Sigmoid colon (tissue), 6 donors: ENCODE measurements at regions not wholly inside any gene's neighbourhood (a gene's known extent, or its start where the extent isn't known, plus 50 kb on each side); places are given as distances from the start of the nearest gene placed in this dataset.

Experiments
- DNase-seq: peaks from one replicate; pipeline ENCODE4 v3.0.0-alpha.2; 2019
- H3K27ac ChIP-seq, 4 donors: fragments of 200-600 bp; sonication (generic); one replicate each; pipeline ENCODE4 v1.5.1; 2016 to 2019; ENCODE audit warnings: mild to moderate bottlenecking in 1 of 4
- H3K27me3 ChIP-seq, 3 donors: fragments of 200-600 bp; sonication (generic); one replicate each; pipeline ENCODE4 v1.5.1; 2019; ENCODE audit warnings: mild to moderate bottlenecking in 1 of 3
- H3K36me3 ChIP-seq, 4 donors: fragments of 200-600 bp; sonication (generic); one replicate each; pipeline ENCODE4 v1.5.1; 2016 to 2019
- H3K4me1 ChIP-seq, 4 donors: fragments of 200-600 bp; sonication (generic); one replicate each; pipeline ENCODE4 v1.5.1; 2017 to 2019
- H3K4me3 ChIP-seq, 4 donors: fragments of 200-600 bp; sonication (generic); one replicate each; pipeline ENCODE4 v1.5.1; 2017 to 2019; ENCODE audit warnings: mild to moderate bottlenecking in 2 of 4, moderate library complexity in 1 of 4
- H3K9me3 ChIP-seq, 4 donors: fragments of 200-600 bp in 3 of 4; sonication (generic) in 3 of 4; one replicate each; pipeline versions ENCODE4 v1.5.1 to v1.6.1; 2013 to 2019
- CTCF ChIP-seq, 4 experiments: fragments of 450-650 bp in 3 of 4; fragments of 200-600 bp in 1 of 4; IDR thresholded peaks; one replicate each; pipeline ENCODE4 v1.5.1; 2016 to 2019; ENCODE audit warnings: antibody characterized with exemption in 4 of 4, mild to moderate bottlenecking in 3 of 4, moderate library complexity in 2 of 4
- EP300 ChIP-seq, 4 donors: sonication (generic); formaldehyde crosslinking; IDR thresholded peaks; one replicate each; pipeline ENCODE4 v1.6.1; 2017; ENCODE audit warnings: antibody characterized with exemption in 4 of 4
- POLR2A ChIP-seq, 2 donors: fragments of 450-650 bp; IDR thresholded peaks; one replicate each; pipeline ENCODE4 v1.6.1; 2016; ENCODE audit warnings: antibody characterized with exemption in 2 of 2, mild to moderate bottlenecking in 2 of 2, moderate library complexity in 2 of 2
- POLR2AphosphoS5 ChIP-seq, 4 donors: sonication (generic); formaldehyde crosslinking; IDR thresholded peaks; one replicate each; pipeline ENCODE4 v1.6.1; 2017; ENCODE audit warnings: antibody characterized with exemption in 4 of 4
- WGBS, 2 donors: extraction: QIAGEN DNeasy Blood & Tissue Kit; methylation state at CpG; one replicate each; pipeline ENCODE4 v1.1.7; 2013; 5-methylcytosine and 5-hydroxymethylcytosine counted together
- intact Hi-C: fragments of 100-400 bp; cut with DNase I; formaldehyde crosslinking; loops from one replicate; pipeline ENCODE4 v1.15.1; 2023
- donor health status: healthy with polysubstance abuse.
- donor health status: healthy.

DNA sequence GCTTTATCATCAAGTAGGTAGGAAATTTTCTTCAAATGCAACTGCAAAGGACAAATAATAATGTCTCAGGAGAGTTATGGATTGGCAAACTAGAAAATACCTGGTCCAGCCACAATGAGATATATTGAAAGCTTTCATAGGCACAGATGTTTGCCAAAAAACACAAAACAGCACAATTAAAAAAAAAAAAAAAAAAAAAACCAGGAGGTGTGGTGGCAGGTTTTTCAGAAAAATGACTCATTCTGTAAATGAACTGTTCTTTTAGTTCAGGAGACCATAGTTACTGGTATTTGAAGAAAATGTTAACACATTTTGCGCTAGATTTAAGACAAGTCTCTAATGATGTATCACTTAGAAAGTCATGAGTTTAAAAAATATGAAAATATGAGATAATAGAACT lies 55.0 kb upstream of the JCAD start:
- H3K27ac ChIP-seq: peak overlapping the region in 3 of 4 donors; percentile 77 to 82 (median 82)
- intact Hi-C loops: no loop called here

GRCh38 chr10:30111340-30112022 lies 52.1 kb upstream of the JCAD start:
- no peak for DNase-seq
- Histone ChIP-seq H3K4me1 (peaks cover 0 to 34% (median 18%) of the 10 kb centered on the region in 4 donors), H3K27me3 (no peaks in the 10 kb centered on the region), H3K27ac (peak overlapping the region in 2 of 4 donors; percentile 25), H3K4me3 (no peak overlapping the region), H3K9me3 (no peaks in the 10 kb centered on the region), H3K36me3 (no peaks in the 10 kb centered on the region)
- intact Hi-C loops: no loop called here
- 74 to 78% methylated on average over 4 of the region's 4 CpGs for WGBS, 2 donors
- peak in 3 of 4 donors; percentile 10 to 16 (median 15) for TF ChIP-seq POLR2AphosphoS5 (IDR thresholded peaks at IDR 0.05)
- no peak for TF ChIP-seq POLR2A (IDR thresholded peaks at IDR 0.05)

More for the DNA sequence above, 55.0 kb upstream of the JCAD start:
- peak overlapping the region in 2 of 4 donors; percentile 39 to 40 for H3K4me3 ChIP-seq
- H3K27me3 ChIP-seq: no peaks in the 10 kb centered on the region
- H3K9me3 ChIP-seq: no peaks in the 10 kb centered on the region
- peaks cover 0 to 40% (median 20%) of the 10 kb centered on the region in 4 donors for H3K4me1 ChIP-seq
- H3K36me3 ChIP-seq: no peaks in the 10 kb centered on the region
- no peak for DNase-seq
- no peak for TF ChIP-seq CTCF (IDR thresholded peaks at IDR 0.05)
- TF ChIP-seq EP300 (IDR thresholded peaks at IDR 0.05): no peak
- no peak for TF ChIP-seq POLR2AphosphoS5 (IDR thresholded peaks at IDR 0.05)
- TF ChIP-seq POLR2A (IDR thresholded peaks at IDR 0.05): no peak
- 90 to 97% methylated on average over 1 of the region's 1 CpG for WGBS, 2 donors
